ENCODE measurements at regions not wholly inside any gene's neighbourhood (a gene's known extent, or its start where the extent isn't known, plus 50 kb on each side); places are given as distances from the start of the nearest gene placed in this dataset.
"Not testable (repeated sequence)": the region's sequence is repeated elsewhere in the genome, so short reads cannot be mapped to it uniquely, and the experiment has no call there.

DNA sequence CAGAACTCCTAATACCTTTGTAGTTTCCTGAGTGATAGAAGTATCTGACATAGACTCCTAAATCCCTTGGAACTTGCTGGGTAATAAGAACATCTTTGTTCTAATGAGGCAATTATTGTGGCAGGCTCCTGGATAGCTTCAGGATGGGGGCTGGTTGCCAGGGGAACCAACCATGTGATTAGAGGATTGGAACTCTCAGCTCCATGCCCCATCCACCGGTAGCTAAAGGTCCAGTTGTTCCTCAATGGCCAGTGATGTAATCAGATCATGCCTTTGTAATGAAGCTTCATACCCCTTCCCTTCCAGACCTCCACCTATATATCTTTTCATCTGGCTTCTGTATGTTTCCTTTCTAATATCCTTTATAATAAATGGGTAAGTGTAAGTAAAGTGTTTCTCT is 221.2 kb upstream of the ALCAM start:
- Mint-ChIP-seq H3K36me3 (no peaks in the 10 kb centered on the region), H3K27ac (no peak overlapping the region), H3K4me1 (no peaks in the 10 kb centered on the region), H3K4me3 (no peak overlapping the region), H3K27me3 (peaks cover 0 to 13% (median 3%) of the 10 kb centered on the region in 5 donors), H3K9me3 (peaks cover 0 to 4% (median 0%) of the 10 kb centered on the region in 9 donors)
- ATAC-seq (no peak), DNase-seq (no peak)
- POLR2A ChIA-PET, result no interaction called here

DNA sequence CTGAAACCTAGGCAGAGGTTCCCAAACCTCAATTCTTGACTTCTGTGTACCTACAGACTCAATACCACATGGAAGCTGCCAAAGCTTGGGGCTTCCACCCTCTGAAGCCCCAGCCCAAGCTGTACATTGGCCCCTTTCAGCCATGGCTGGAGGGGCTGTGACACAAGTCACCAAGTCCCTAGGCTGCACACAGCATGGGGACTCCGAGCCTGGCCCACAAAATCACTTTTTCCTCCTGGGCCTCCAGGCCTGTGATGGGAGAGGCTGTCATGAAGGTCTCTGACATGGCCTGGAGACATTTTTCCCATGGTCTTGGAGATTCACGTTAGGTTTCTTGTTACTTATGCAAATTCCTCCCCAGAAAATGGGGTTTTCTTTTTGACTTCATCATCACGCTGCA is 217.5 kb upstream of the ALCAM start:
- ATAC-seq, DNase-seq, H3K4me3 Mint-ChIP-seq, H3K4me1 Mint-ChIP-seq, H3K9me3 Mint-ChIP-seq, H3K27ac Mint-ChIP-seq, H3K36me3 Mint-ChIP-seq, POLR2A ChIA-PET: not testable (repeated sequence)
- H3K27me3 Mint-ChIP-seq, result peaks cover 0 to 13% (median 3%) of the 10 kb centered on the region in 5 donors

DNA sequence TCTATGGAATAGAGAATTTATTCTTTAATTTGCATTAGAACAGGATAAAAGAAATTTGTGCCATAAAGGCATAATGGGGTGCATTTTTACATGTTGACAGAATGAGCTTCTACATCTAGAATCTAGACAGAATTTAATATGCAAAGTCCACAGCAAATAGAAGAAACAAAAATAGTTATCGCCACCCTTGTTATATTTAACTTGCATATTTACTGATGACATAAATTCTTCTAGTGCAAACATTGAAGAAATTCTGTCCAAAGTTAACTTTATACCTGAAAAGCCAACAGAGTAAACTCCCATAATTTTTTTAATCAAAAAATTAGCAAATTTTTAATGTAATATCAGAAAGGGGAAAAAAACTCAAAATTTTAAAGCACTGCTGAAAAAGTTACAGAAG is 213.7 kb upstream of the ALCAM start:
- H3K4me1 Mint-ChIP-seq, result no peaks in the 10 kb centered on the region
- POLR2A ChIA-PET, result no interaction called here
- H3K27ac Mint-ChIP-seq, result no peak overlapping the region
- no peak for ATAC-seq
- H3K27me3 Mint-ChIP-seq, result peaks cover 0 to 13% (median 4%) of the 10 kb centered on the region in 5 donors
- no peak for DNase-seq
- H3K36me3 Mint-ChIP-seq, result no peaks in the 10 kb centered on the region
- H3K9me3 Mint-ChIP-seq, result peaks cover 0 to 4% (median 0%) of the 10 kb centered on the region in 9 donors
- no peak overlapping the region for H3K4me3 Mint-ChIP-seq

DNA sequence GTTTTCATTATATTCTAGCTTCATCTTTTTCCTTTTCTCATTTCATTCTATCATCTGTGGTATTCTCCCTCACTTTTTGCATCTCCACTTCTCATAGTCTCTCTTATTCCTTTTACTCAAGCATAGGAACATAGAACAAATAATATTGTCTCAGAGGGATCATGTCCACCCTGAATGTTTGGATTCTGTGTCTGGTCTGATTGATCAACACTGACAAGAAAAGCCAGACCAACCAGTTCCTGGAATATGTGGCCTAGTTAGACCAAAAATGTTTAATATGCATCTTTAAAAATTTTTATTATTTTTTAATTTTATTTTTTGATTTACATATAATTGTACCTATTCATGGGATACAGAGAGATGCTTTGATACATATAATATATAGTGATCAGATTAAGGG is 212.0 kb upstream of the ALCAM start:
- DNase-seq (no peak), ATAC-seq (no peak)
- Mint-ChIP-seq H3K36me3 (no peaks in the 10 kb centered on the region), H3K27ac (no peak overlapping the region), H3K27me3 (peaks cover 0 to 9% (median 3%) of the 10 kb centered on the region in 5 donors), H3K9me3 (no peaks in the 10 kb centered on the region), H3K4me3 (no peak overlapping the region), H3K4me1 (no peaks in the 10 kb centered on the region)
- POLR2A ChIA-PET, result no interaction called here

DNA sequence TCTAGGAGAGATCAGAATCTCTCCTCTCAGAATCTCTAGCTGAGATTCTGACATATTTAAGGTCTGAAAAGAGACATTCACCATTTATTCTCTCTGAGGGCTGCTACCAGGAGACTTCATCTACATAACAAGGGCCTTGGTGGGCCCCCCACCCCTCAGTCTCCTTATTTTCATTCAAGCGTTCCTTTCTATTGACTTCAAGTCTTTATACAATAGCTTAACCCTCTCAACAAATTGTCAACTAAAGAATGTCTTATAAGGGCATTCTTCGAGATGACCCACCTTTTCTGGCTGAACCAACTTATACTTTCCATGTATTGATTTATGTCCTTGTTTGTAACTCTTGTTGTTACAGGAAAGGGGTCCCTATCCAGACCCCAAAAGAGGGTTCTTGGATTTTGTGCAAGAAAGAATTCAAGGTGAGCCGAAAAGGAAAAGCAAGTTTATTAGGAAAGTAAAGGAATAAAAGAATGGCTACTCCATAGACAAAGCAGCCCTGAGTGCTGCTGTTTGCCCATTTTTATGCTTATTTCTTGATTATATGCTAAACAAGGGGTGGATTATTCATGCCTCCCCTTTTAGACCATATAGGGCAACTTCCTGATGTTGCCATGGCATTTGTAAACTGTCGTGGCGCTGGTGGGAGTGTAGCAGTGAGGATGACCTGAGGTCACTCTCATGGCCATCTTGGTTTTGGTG is 209.5 kb upstream of the ALCAM start:
- Mint-ChIP-seq H3K4me3 (no peak overlapping the region), H3K27me3 (peaks cover 0 to 8% (median 0%) of the 10 kb centered on the region in 5 donors), H3K9me3 (no peaks in the 10 kb centered on the region), H3K4me1 (no peaks in the 10 kb centered on the region), H3K36me3 (no peaks in the 10 kb centered on the region), H3K27ac (no peak overlapping the region)
- POLR2A ChIA-PET, result no interaction called here
- DNase-seq, result no peak
- no peak for ATAC-seq

DNA sequence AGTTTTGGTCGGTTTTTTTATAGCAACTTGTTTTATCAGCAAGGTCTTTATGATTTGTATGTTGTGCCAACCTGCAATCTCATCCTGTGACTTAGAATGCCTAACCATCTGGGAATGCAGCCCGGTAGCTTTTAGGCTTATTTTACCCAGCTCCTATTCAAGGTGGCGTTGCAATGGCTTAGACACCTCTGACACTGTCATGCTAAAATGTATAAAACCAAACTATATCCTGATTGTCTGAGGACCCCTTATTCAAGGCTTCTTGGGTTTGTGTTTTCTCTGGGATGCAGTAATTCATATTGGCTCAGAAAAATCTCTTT is 209.0 kb upstream of the ALCAM start:
- Mint-ChIP-seq H3K4me1 (no peaks in the 10 kb centered on the region), H3K27me3 (peaks cover 0 to 8% (median 0%) of the 10 kb centered on the region in 5 donors), H3K9me3 (no peaks in the 10 kb centered on the region), H3K27ac (no peak overlapping the region), H3K4me3 (no peak overlapping the region), H3K36me3 (no peaks in the 10 kb centered on the region)
- POLR2A ChIA-PET, result no interaction called here
- DNase-seq (no peak), ATAC-seq (no peak)

DNA sequence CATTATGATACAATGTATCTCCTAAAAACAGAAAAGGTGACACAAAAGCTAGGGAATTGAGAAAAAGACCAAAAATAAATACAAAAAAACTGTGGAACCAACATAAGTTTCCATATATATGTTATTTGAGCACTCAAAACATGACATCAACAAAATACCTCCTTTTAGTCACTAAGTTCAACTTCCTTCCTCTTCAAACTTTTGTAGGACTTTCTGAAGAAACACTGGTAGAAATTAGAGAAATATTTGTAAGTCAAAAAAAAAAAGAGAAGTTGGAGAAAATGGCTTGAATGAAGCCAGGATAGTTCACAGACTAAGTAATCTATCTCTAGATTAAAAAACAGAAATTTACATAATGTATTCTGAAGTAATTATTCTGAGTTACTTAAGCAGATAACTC is 208.4 kb upstream of the ALCAM start:
- no peaks in the 10 kb centered on the region for H3K9me3 Mint-ChIP-seq
- H3K4me1 Mint-ChIP-seq, result no peaks in the 10 kb centered on the region
- DNase-seq (no peak), ATAC-seq (no peak)
- H3K36me3 Mint-ChIP-seq, result no peaks in the 10 kb centered on the region
- no peak overlapping the region for H3K4me3 Mint-ChIP-seq
- H3K27ac Mint-ChIP-seq, result no peak overlapping the region
- H3K27me3 Mint-ChIP-seq, result peaks cover 0 to 8% (median 1%) of the 10 kb centered on the region in 5 donors
- POLR2A ChIA-PET, result no interaction called here

DNA sequence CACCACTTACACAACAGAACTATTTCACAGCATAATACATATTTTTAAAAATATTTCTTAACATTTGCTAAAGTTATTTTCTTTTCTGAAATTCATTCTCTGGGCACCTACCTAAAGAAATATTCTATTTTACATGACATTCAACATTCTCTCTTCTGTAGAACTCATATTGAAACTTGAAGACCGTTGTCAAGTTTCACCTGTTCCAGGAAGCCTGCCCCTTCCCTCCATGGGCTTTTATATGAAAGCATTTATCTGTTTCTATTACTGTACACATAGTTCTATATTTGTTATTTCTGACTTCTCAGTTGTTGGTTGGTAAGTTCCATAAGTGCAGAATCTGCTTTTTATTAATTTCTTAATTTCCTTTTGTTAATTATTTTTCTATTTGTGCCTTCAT is 204.3 kb upstream of the ALCAM start:
- Mint-ChIP-seq H3K27me3 (peaks cover 0 to 5% (median 1%) of the 10 kb centered on the region in 5 donors), H3K9me3 (no peaks in the 10 kb centered on the region), H3K36me3 (no peaks in the 10 kb centered on the region), H3K4me3 (no peak overlapping the region), H3K27ac (no peak overlapping the region), H3K4me1 (no peaks in the 10 kb centered on the region)
- ATAC-seq (no peak), DNase-seq (no peak)
- POLR2A ChIA-PET, result no interaction called here

DNA sequence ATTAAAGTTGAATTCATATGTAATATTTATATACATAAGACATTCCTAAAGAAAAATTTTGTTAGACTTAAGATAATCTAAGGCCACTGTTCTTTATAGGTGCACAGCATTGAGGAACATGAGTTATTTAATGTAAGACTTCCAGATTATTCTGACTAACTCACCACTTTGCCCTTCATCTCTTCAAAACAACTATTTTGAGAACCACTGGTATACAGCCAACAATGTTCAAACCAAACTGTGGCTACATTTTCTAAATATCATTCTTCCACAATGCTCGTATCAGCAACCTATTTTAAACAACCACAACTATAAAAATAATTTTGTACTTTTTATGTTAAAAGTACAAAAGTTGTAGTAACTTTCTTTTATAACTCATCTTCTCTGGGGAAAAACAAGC is 199.8 kb upstream of the ALCAM start:
- POLR2A ChIA-PET, result no interaction called here
- DNase-seq, result no peak
- Mint-ChIP-seq H3K36me3 (no peaks in the 10 kb centered on the region), H3K4me1 (no peaks in the 10 kb centered on the region), H3K27me3 (peaks cover 0 to 3% (median 2%) of the 10 kb centered on the region in 5 donors), H3K9me3 (no peaks in the 10 kb centered on the region), H3K27ac (no peak overlapping the region), H3K4me3 (no peak overlapping the region)
- ATAC-seq, result no peak

DNA sequence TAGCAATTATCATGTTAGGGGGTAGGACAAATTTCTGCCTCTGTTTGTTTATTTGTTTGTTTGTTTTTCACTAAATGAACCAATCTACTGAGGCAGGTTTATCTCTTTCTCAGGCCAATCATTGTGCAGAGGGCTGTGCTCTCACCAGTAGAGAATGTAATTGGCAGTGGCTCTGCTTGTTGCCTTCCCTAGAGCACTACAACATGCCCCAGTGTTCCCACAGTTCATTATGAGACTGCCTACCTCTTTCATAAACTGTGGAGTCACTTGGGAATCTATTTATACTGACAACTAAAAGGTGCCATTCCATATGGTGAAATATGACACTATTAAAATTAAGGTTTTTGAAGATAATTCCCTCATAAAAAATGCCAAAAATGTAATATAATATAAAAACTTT is 196.3 kb upstream of the ALCAM start:
- no peaks in the 10 kb centered on the region for H3K4me1 Mint-ChIP-seq
- ATAC-seq, result no peak
- H3K36me3 Mint-ChIP-seq, result no peaks in the 10 kb centered on the region
- H3K27ac Mint-ChIP-seq, result no peak overlapping the region
- peaks cover 0 to 3% (median 0%) of the 10 kb centered on the region in 5 donors for H3K27me3 Mint-ChIP-seq
- H3K9me3 Mint-ChIP-seq, result no peaks in the 10 kb centered on the region
- no peak overlapping the region for H3K4me3 Mint-ChIP-seq
- DNase-seq, result no peak
- POLR2A ChIA-PET, result no interaction called here

DNA sequence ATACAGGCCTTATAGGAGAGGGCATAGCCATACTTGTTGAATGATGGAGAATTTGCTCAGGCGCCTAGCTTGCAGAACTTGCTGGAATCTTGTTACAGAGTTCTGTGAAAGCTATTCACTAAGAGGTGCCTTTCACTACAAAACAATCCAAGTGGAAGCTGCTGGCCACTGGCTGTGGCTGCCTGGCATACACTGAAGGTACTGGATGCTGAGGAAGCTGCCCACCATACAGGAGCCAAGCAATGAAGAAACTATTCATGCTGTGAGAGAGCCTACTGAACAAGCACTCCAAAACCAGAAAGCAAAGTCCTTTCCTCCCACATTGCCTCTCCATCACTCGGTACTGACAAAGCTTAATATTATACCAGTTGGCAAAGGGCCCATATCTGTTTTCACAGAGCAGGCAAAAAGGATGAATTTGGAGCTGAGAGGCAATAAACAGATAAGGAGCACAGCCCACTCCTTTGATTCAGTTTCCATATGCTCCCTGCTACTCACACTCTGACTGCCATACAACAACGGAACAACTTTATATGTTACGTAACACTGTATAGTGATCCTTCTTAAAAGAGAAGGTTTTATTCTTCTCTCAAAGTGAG is 192.6 kb upstream of the ALCAM start:
- no peak for DNase-seq
- H3K27me3 Mint-ChIP-seq, result peaks cover 0 to 11% (median 2%) of the 10 kb centered on the region in 5 donors
- no peak for ATAC-seq
- no peak overlapping the region for H3K4me3 Mint-ChIP-seq
- POLR2A ChIA-PET, result no interaction called here
- H3K9me3 Mint-ChIP-seq, result no peaks in the 10 kb centered on the region
- no peaks in the 10 kb centered on the region for H3K4me1 Mint-ChIP-seq
- H3K36me3 Mint-ChIP-seq, result no peaks in the 10 kb centered on the region
- no peak overlapping the region for H3K27ac Mint-ChIP-seq

DNA sequence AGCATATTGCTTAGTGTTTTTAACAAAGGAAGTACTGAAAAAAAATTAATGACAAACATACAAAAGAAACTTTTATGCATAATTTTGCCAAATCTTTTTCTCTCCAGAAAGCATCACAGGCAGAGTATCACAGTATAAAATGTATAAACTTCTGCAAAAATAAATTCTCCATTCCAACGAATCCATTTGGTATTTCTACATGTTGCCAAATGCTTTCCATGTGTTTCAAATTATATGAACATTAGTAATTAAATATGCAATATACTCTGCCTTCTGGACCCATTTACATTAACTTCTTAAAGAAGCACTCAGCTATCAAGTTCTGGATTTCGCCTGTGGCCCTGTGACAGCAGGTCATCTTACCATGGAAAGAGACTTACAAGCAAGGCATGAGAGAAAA is 189.1 kb upstream of the ALCAM start:
- H3K27ac Mint-ChIP-seq, result no peak overlapping the region
- H3K9me3 Mint-ChIP-seq, result no peaks in the 10 kb centered on the region
- H3K36me3 Mint-ChIP-seq, result no peaks in the 10 kb centered on the region
- H3K4me3 Mint-ChIP-seq, result no peak overlapping the region
- DNase-seq (no peak), ATAC-seq (no peak)
- H3K27me3 Mint-ChIP-seq, result peaks cover 0 to 8% (median 0%) of the 10 kb centered on the region in 5 donors
- H3K4me1 Mint-ChIP-seq, result no peaks in the 10 kb centered on the region
- POLR2A ChIA-PET, result no interaction called here

DNA sequence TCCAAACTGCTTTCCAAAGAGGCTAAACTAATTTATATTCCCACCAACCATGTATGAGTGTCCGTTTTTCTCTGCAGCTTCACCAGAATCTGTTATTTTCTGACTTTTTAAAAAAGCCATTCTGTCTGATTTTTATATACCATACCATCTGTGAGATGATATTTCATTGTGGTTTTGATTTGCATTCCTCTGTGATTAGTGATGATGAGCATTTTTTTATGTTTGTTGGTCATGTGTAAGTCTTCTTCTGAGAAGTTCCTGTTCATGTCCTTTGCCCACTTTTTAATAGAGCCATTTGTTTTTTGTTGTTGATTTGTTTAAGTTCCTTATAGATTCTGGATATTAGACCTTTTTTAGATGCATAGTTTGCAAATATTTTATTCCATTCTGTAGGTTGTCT is 179.4 kb upstream of the ALCAM start:
- no peak for ATAC-seq
- peaks cover 0 to 4% (median 0%) of the 10 kb centered on the region in 5 donors for H3K27me3 Mint-ChIP-seq

DNA sequence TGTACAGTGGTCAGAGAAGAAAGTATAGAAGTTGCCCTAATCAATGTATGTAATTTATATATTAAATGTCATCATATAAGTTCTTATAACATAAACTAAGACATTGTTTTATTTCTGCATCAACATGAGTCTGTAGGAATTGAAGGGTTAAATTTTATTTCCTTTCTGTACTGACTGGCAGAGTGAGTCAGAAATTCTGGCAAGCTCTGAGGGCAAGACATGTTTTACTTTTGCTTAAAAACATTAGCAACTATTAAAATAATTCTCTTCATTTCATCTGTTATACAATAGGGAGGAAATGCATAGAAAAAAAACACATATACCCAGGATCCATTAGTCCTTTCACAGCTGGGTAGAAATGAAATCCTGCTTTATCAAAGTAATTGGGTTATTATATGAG is 171.4 kb upstream of the ALCAM start:
- ATAC-seq (no peak), DNase-seq (no peak)
- Mint-ChIP-seq H3K27ac (no peak overlapping the region), H3K4me3 (no peak overlapping the region), H3K36me3 (no peaks in the 10 kb centered on the region), H3K9me3 (peaks cover 0 to 4% (median 2%) of the 10 kb centered on the region in 9 donors), H3K4me1 (no peaks in the 10 kb centered on the region), H3K27me3 (peaks cover 0 to 3% (median 0%) of the 10 kb centered on the region in 5 donors)
- POLR2A ChIA-PET, result no interaction called here

More for the DNA sequence above, 179.4 kb upstream of the ALCAM start:
- POLR2A ChIA-PET, result no interaction called here
- Mint-ChIP-seq H3K4me1 (no peaks in the 10 kb centered on the region), H3K36me3 (no peaks in the 10 kb centered on the region), H3K27ac (no peak overlapping the region), H3K9me3 (peaks cover 0 to 9% (median 2%) of the 10 kb centered on the region in 9 donors), H3K4me3 (no peak overlapping the region)
- DNase-seq, result no peak
